Transverse colon (tissue), 4 donors: ENCODE measurements at regions not wholly inside any gene's neighbourhood (a gene's known extent, or its start where the extent isn't known, plus 50 kb on each side); places are given as distances from the start of the nearest gene placed in this dataset.

ENCODE experiments used
- DNase-seq: peaks from one replicate; pipeline ENCODE4 v3.0.0-alpha.2; 2019
- H3K27ac ChIP-seq, 4 donors: fragments of 200-600 bp; sonication (generic); 2 replicates each; pipeline ENCODE4 v1.5.1; 2016 to 2018; ENCODE audit warnings: inconsistent platforms in 4 of 4
- H3K27me3 ChIP-seq: fragments of 200-600 bp; sonication (generic); 2 replicates; pipeline ENCODE4 v1.5.1; 2017; ENCODE audit warnings: inconsistent platforms
- H3K36me3 ChIP-seq, 4 donors: fragments of 200-600 bp; sonication (generic); 2 replicates each; pipeline ENCODE4 v1.5.1; 2017 to 2019; ENCODE audit warnings: inconsistent platforms in 4 of 4
- H3K4me1 ChIP-seq, 4 donors: fragments of 200-600 bp; sonication (generic); 2 replicates each; pipeline ENCODE4 v1.5.1; 2017 to 2020; ENCODE audit warnings: inconsistent platforms in 4 of 4
- H3K4me3 ChIP-seq, 4 donors: fragments of 200-600 bp; sonication (generic); 1 replicate in 1 of 4; 2 replicates in 3 of 4; pipeline versions ENCODE4 v1.5.1 to v1.6.1; 2017 to 2019; ENCODE audit warnings: inconsistent platforms in 4 of 4
- H3K9me3 ChIP-seq, 2 donors: fragments of 200-600 bp; sonication (generic); 2 replicates each; pipeline ENCODE4 v1.5.1; 2017 to 2019; ENCODE audit warnings: inconsistent platforms in 2 of 2
- CTCF ChIP-seq, 5 experiments: fragments of 200-600 bp in 3 of 5; fragments of 450-650 bp in 2 of 5; sonication (generic) in 3 of 5; IDR thresholded peaks; 1 replicate in 2 of 5; 2 replicates in 3 of 5; pipeline ENCODE4 v1.5.1; 2016 to 2017; ENCODE audit warnings: antibody characterized with exemption in 5 of 5, inconsistent platforms in 3 of 5, mild to moderate bottlenecking in 2 of 5, moderate library complexity in 1 of 5
- EP300 ChIP-seq: sonication (generic); formaldehyde crosslinking; IDR thresholded peaks from one replicate; pipeline ENCODE4 v1.6.1; 2017; ENCODE audit warnings: antibody characterized with exemption, low read depth
- POLR2A ChIP-seq: fragments of 450-650 bp; IDR thresholded peaks from one replicate; pipeline ENCODE4 v1.6.1; 2016; ENCODE audit warnings: antibody characterized with exemption, mild to moderate bottlenecking, moderate library complexity
- POLR2AphosphoS5 ChIP-seq, 3 donors: sonication (generic); formaldehyde crosslinking; IDR thresholded peaks; one replicate each; pipeline ENCODE4 v1.6.1; 2016; ENCODE audit warnings: antibody characterized with exemption in 3 of 3
- WGBS, 2 donors: methylation state at CpG; one replicate each; pipeline ENCODE4 v1.1.5; 2018; ENCODE audit warnings: low coverage in 1 of 2; 5-methylcytosine and 5-hydroxymethylcytosine counted together
- in situ Hi-C, 4 donors: fragments of 200-750 bp; cut with MboI; loops; one replicate each; pipeline versions ENCODE4 v1.15.0 to v1.15.1; 2017; ENCODE audit warnings: low sequenced_read_pairs in 3 of 4, low pct_ligation_motif_present in 1 of 4, low pct_unique_long_range_greater_than_20kb in 1 of 4
- intact Hi-C: fragments of 100-400 bp; cut with DNase I; formaldehyde crosslinking; loops from one replicate; pipeline ENCODE4 v1.15.1; 2023; ENCODE audit warnings: low total_unique reads

GRCh38 chr12:98406378-98406777 lies 109.0 kb upstream of the TMPO start:
- in situ Hi-C loops (no loop called here), intact Hi-C loops (no loop called here)
- no peak for DNase-seq
- Histone ChIP-seq H3K9me3 (no peaks in the 10 kb centered on the region), H3K36me3 (no peaks in the 10 kb centered on the region), H3K4me3 (no peak overlapping the region), H3K27ac (no peak overlapping the region), H3K4me1 (no peaks in the 10 kb centered on the region), H3K27me3 (no peaks in the 10 kb centered on the region)
- TF ChIP-seq POLR2AphosphoS5 (IDR thresholded peaks at IDR 0.05), result no peak
- TF ChIP-seq CTCF (IDR thresholded peaks at IDR 0.05), result no peak
- no peak for TF ChIP-seq POLR2A
- TF ChIP-seq EP300, result no peak
- WGBS, 2 donors, result 89 to 95% methylated on average over 3 of the region's 3 CpGs

- Histone ChIP-seq H3K9me3 (no peaks in the 10 kb centered on the region), H3K36me3 (no peaks in the 10 kb centered on the region), H3K27me3 (no peaks in the 10 kb centered on the region), H3K4me1 (no peaks in the 10 kb centered on the region), H3K4me3 (no peak overlapping the region), H3K27ac (no peak overlapping the region)
- intact Hi-C loops, result no loop called here
- in situ Hi-C loops, result no loop called here
- WGBS, 2 donors, result 75 to 76% methylated on average over 4 of the region's 4 CpGs
- no peak for DNase-seq
- no peak for TF ChIP-seq EP300
- no peak for TF ChIP-seq POLR2A
- TF ChIP-seq POLR2AphosphoS5 (IDR thresholded peaks at IDR 0.05), result no peak
- TF ChIP-seq CTCF (IDR thresholded peaks at IDR 0.05), result no peak
Observed at GRCh38 chr12:98408681-98409080, 106.7 kb upstream of the TMPO start.

- no peaks in the 10 kb centered on the region for H3K36me3 ChIP-seq
- 40 to 70% methylated on average over 1 of the region's 1 CpG for WGBS, 2 donors
- no peak for TF ChIP-seq POLR2AphosphoS5 (IDR thresholded peaks at IDR 0.05)
- no peak for TF ChIP-seq EP300
- no peak for TF ChIP-seq CTCF (IDR thresholded peaks at IDR 0.05)
- TF ChIP-seq POLR2A, result no peak
- in situ Hi-C loops (no loop called here), intact Hi-C loops (no loop called here)
- no peaks in the 10 kb centered on the region for H3K27me3 ChIP-seq
- H3K4me3 ChIP-seq, result no peak overlapping the region
- DNase-seq, result no peak
- H3K27ac ChIP-seq, result no peak overlapping the region
- no peaks in the 10 kb centered on the region for H3K4me1 ChIP-seq
- H3K9me3 ChIP-seq, result no peaks in the 10 kb centered on the region
Observed at GRCh38 chr12:98409548-98409947, 105.8 kb upstream of the TMPO start.

- intact Hi-C loops (no loop called here), in situ Hi-C loops (no loop called here)
- no peaks in the 10 kb centered on the region for H3K9me3 ChIP-seq
- no peaks in the 10 kb centered on the region for H3K36me3 ChIP-seq
- H3K4me1 ChIP-seq, result no peaks in the 10 kb centered on the region
- no peak overlapping the region for H3K4me3 ChIP-seq
- no peaks in the 10 kb centered on the region for H3K27me3 ChIP-seq
- no peak for DNase-seq
- TF ChIP-seq EP300 (no peak), POLR2AphosphoS5 (IDR thresholded peaks at IDR 0.05) (no peak), POLR2A (no peak), CTCF (IDR thresholded peaks at IDR 0.05) (no peak)
- no peak overlapping the region for H3K27ac ChIP-seq
Observed at GRCh38 chr12:98410356-98410755, 105.0 kb upstream of the TMPO start.
